ENCODE measurements at regions not wholly inside any gene's neighbourhood (a gene's known extent, or its start where the extent isn't known, plus 50 kb on each side); places are given as distances from the start of the nearest gene placed in this dataset.

- no peak for TF ChIP-seq CTCF (IDR thresholded peaks at IDR 0.05; ENCODE audit: poor library complexity)
- no peak for TF ChIP-seq EZH2 (IDR thresholded peaks at IDR 0.05; ENCODE audit: borderline replicate concordance)
These were observed 102.6 kb upstream of the WDR11 start for GRCh38 chr10:120748519-120748918.

Data from hepatocyte (in vitro differentiated cells).